LHCN-M2 (cell line): ENCODE measurements at regions not wholly inside any gene's neighbourhood (a gene's known extent, or its start where the extent isn't known, plus 50 kb on each side); places are given as distances from the start of the nearest gene placed in this dataset.
A peak's percentile ranks its signal among the peaks of the same experiment; 100 is the strongest.

ENCODE experiments used
- DNase-seq: peaks from one replicate; pipeline ENCODE4 v3.0.0-alpha.2; 2012; ENCODE audit warnings: low read depth

GRCh38 chr11:112355726-112356125 is 95.1 kb upstream of the PLET1 start:
- DNase-seq = peak; percentile 47

GRCh38 chr11:112357488-112357887 is 96.8 kb upstream of the PLET1 start:
- no peak for DNase-seq

DNA sequence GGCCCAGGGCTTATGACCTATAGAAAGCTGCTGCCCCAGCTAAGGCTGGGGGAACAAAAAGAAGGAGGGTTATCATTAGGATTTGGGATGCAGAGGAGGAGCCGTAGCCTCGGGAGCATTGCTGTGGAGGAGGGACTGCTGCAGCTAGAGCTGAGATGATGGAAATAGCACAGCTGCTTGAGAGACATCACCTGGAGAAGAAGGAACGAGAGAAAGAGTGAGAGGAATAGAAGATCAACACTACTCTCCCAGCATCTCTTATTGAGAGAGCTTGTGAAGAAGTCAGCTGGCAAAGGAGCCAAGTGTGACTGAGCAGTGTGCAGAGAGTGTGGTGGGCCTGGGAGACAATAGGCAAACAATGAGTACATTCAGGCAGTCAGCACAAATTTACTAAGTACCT is 100.7 kb upstream of the PLET1 start:
- no peak for DNase-seq

GRCh38 chr11:112363527-112363926 is 102.9 kb upstream of the PLET1 start:
- DNase-seq = peak; percentile 16

GRCh38 chr11:112364962-112365481 is 104.4 kb upstream of the PLET1 start:
- DNase-seq = peak; percentile 56

DNA sequence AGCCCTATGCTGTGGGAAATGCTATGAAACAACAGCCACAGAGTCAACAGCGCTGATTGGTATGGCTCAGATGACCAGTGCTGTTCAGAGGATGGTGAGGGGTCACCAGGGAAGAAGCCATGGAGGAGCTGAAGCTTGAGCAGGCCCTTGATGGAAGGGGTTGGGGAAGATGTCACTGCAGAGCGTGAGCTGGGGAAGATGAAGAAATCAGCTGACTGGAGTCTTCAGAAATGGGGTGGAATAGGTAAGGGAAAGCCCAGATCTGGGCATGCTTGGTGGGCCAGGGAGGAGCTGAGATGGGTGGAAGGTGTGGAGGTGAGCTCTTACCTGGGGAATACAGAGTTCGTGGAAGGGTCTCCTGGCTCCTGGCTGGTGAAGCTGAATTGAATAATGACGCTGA is 105.4 kb upstream of the PLET1 start:
- no peak for DNase-seq

DNA sequence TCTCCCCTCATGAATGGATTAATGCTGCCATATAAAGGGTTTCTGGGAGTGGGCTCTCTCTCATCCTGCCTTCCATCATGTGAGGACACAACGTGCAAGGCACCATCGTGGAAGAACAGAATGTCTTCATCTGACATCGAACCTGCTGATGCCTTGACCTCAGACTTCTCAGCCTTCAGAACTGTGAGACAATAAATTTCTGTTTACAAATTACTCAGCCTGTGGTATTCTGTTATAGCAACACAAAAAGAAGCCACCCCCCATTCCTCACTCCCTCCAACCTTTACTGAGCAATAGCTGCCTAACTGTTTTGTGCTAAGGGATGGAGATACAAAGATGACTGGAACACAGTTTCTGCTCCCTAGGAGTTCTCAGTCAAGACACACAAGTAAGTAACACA is 106.1 kb upstream of the PLET1 start:
- peak; percentile 45 for DNase-seq

GRCh38 chr11:112367461-112367860 is 106.8 kb upstream of the PLET1 start:
- no peak for DNase-seq

DNA sequence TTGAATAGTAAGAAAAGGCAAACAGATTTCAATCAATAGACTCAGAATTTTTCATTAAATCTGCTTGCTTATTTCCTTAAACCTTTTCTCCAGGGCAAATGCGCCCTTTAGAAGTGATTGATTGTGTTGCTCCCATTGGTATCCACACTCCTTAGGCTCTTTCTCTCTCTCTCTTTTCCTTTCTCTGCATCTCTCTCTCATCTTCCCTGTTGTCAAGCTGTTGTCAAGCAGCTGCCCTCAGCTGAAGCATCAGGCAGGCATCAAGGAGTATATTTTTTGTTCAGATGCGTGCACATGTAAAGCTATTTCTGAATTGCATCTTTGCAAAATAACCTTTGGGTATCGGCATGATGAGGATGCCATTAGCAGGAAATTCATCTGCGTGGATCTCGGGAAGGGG is 107.2 kb upstream of the PLET1 start:
- DNase-seq = no peak

GRCh38 chr11:112368381-112368780 is 107.7 kb upstream of the PLET1 start:
- no peak for DNase-seq

GRCh38 chr11:112369374-112369773 is 108.7 kb upstream of the PLET1 start:
- DNase-seq = no peak

- DNase-seq = no peak
Observed at GRCh38 chr11:112369916-112370315, 109.3 kb upstream of the PLET1 start.

DNA sequence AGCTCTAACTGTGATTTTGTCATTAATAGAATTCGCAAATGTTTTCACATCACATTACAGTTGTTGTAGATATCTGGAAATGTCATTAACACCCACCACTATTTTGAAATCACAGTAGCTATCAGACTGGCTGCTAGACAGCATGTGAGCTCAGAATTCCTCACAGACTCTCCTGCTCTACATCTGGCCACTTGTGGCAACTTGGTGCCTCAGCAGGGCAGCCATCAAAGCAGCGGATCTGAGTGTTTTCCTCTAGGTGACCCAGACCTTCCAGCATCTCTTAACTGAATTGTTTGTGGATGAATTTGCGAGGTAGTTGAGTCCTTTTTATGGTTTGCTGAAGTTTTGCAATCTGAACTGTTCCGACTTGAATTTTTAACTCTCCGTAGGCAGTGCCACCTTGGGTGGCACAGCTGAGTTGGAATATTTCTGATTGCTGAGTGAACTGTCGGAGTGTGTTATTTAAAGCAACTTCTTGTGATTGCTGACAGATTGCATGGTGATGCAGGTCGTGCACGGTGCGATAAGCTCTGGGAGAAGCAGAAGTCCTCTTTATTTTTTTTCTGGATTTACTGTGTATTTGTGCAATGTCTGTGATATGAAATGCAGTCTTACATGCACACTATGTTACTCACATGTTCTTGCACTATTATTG is 114.0 kb upstream of the PLET1 start:
- DNase-seq = no peak

DNA sequence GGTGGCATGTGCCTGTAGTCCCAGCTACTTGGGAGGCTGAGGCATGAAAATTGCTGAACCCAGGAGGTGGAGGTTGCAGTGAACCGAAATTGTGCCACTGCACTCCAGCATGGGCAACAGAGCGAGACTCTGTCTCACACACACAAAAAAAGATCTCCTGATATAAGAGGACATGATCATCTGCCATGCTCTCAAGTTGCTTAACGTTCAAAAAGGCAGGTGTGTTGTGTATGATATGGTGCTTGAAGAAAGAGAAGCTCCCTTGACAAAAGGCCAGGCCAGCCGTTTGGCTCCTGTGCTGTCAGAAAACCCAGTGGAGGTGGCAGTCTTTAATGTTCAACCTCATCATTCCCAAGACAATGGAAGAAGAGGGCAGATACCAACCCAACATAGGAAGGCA is 117.3 kb upstream of the PLET1 start:
- no peak for DNase-seq

GRCh38 chr11:112380464-112380863 is 119.8 kb upstream of the PLET1 start:
- DNase-seq = no peak

DNA sequence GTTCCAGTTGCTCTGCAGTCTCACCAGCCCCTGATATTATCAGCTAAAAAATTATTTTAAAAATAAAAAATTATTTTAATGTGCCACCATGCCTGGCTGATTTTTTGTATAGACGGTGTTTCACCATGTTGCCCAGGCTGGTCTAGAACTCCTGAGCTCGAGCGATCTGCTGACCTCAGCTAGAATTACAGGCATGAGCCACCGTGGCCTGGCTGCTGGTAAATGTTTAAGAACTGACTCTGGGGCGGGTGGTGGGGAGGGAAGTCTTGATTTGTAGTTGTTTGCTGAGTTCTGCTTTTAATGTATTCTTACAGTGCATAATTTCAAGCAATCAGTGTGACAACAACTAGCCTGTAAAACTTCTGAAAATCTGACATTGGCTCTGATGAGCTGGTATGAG is 120.9 kb upstream of the PLET1 start:
- DNase-seq = no peak

- DNase-seq = no peak
Observed at GRCh38 chr11:112382561-112382960, 121.9 kb upstream of the PLET1 start.

GRCh38 chr11:112388496-112388895 is 127.8 kb upstream of the PLET1 start:
- no peak for DNase-seq

- no peak for DNase-seq
Observed at GRCh38 chr11:112391086-112391485, 130.4 kb upstream of the PLET1 start.

- DNase-seq = no peak
Observed at GRCh38 chr11:112392904-112393303, 132.2 kb upstream of the PLET1 start.

DNA sequence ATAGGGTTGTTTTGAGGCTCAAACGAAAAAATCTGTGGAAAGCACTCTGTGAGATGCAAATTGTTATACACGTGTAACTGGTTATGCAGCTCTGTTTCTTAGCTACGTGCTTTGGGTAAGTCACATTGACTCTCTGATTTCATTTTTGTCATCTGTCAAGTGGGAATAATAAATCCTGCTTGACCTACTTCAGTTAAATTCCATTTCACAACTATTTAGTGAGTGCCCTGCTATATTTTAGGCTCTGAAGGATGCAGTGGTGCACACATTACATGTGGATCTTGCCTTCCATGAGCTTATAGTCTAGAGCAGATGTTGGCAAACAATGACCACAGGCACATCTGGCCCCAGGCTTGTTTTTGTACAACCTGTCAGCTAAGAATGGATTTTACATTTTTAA is 133.6 kb upstream of the PLET1 start:
- DNase-seq = no peak

- no peak for DNase-seq
Observed at GRCh38 chr11:112396076-112396475, 135.4 kb upstream of the PLET1 start.

DNA sequence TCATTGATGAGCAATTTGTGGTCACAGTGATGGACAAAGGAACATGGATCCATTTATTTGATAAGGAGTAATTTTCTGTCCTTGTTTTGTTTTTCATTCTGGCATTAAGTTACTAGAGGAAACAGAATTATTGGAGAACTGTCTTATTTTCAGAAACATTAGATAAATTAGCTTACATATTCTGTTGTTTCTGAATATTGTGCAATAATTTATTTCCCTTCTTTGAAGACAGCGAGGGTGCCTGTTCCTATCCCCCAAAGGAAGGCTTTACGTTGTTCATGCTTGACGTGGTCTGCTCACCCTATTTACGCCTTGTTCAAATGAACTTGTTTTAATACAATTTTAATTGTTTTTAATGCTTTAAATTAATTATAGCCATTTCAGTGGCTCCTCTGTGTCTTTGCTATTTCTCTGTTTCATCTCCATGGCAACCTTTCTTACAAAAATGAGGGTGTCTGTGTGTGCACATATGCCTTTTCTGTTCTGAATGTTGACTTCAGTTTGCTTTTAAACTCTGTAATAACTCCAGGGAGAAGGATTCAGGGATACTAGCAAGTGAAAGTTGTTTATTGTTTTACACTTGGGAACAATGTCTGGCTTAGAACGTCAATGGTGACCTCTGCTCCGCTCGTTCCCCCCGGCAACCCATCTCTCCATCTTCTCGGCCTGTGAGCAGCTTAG is 138.3 kb upstream of the PLET1 start:
- DNase-seq = no peak
